Fibroblast of lung (primary cell): ENCODE measurements at regions not wholly inside any gene's neighbourhood (a gene's known extent, or its start where the extent isn't known, plus 50 kb on each side); places are given as distances from the start of the nearest gene placed in this dataset.

ENCODE experiments used
- CTCF ChIP-seq, 2 donors: IDR thresholded peaks in 1 of 2; conservative IDR thresholded peaks in 1 of 2; 1 replicate in 1 of 2; 2 replicates in 1 of 2; pipeline ENCODE4 v1.5.1; 2011 to 2012; ENCODE audit warnings: low read length in 2 of 2, control low read depth in 1 of 2, inconsistent platforms in 1 of 2, low read depth in 1 of 2, mild to moderate bottlenecking in 1 of 2
- EZH2 ChIP-seq: IDR thresholded peaks from 2 replicates; pipeline ENCODE4 v1.5.1; 2012; ENCODE audit warnings: low read length, control low read depth, mild to moderate bottlenecking; ENCODE audit errors: missing control alignments

GRCh38 chr1:90161625-90162024 lies 166.7 kb downstream of the ZNF326 start:
- no peak for TF ChIP-seq CTCF (conservative IDR thresholded peaks at IDR 0.05 in 1 of 2, IDR thresholded peaks at IDR 0.05 in 1 of 2; ENCODE audit: low read depth in 1 of 2, low read length in 2 of 2)
- no peak for TF ChIP-seq EZH2
